CD14-positive monocyte (primary cell): ENCODE measurements at regions not wholly inside any gene's neighbourhood (a gene's known extent, or its start where the extent isn't known, plus 50 kb on each side); places are given as distances from the start of the nearest gene placed in this dataset.

Experiments used
- DNase-seq, 3 donors: peaks; one replicate each; pipeline ENCODE4 v3.0.0-alpha.2; 2011 to 2022
- H2AFZ ChIP-seq: 2 replicates; pipeline ENCODE4 v1.6.0; 2012; ENCODE audit warnings: mild to moderate bottlenecking, low read depth, low read length, inconsistent platforms; ENCODE audit not compliant: insufficient read depth, poor library complexity, severe bottlenecking
- H3K27ac ChIP-seq, 2 donors: 1 replicate in 1 of 2; 2 replicates in 1 of 2; pipeline ENCODE4 v1.5.1; 2012 to 2013; ENCODE audit warnings: low read length in 2 of 2, control low read depth in 1 of 2, inconsistent platforms in 1 of 2, low read depth in 1 of 2, mild to moderate bottlenecking in 1 of 2
- H3K27me3 ChIP-seq, 2 donors: one replicate each; pipeline versions ENCODE4 v1.6.0 to v1.6.1; 2011 to 2013; ENCODE audit warnings: low read length in 2 of 2; ENCODE audit not compliant: control insufficient read depth in 2 of 2, insufficient read depth in 2 of 2
- H3K36me3 ChIP-seq, 2 donors: replicated peaks in 1 of 2; 1 replicate in 1 of 2; 2 replicates in 1 of 2; pipeline versions ENCODE4 v1.5.1 to v1.6.1; 2012 to 2013; ENCODE audit warnings: low read length in 2 of 2, control low read depth in 1 of 2, inconsistent platforms in 1 of 2, mild to moderate bottlenecking in 1 of 2; ENCODE audit not compliant: insufficient read depth in 2 of 2, control insufficient read depth in 1 of 2
- H3K4me1 ChIP-seq, 2 donors: 1 replicate in 1 of 2; 2 replicates in 1 of 2; pipeline versions ENCODE4 v1.5.1 to v1.6.1; 2012 to 2013; ENCODE audit warnings: low read length in 2 of 2, control low read depth in 1 of 2, inconsistent platforms in 1 of 2, mild to moderate bottlenecking in 1 of 2, moderate library complexity in 1 of 2; ENCODE audit not compliant: insufficient read depth in 2 of 2, control insufficient read depth in 1 of 2
- H3K4me2 ChIP-seq: replicated peaks from 2 replicates; pipeline ENCODE3; 2012; ENCODE audit warnings: low read length, moderate library complexity, mild to moderate bottlenecking; ENCODE audit not compliant: poor library complexity, severe bottlenecking; ENCODE audit errors: extremely low read depth
- H3K4me3 ChIP-seq, 3 experiments: fragments of 200-600 bp in 1 of 3; sonication (generic) in 1 of 3; replicated peaks in 1 of 3; 1 replicate in 2 of 3; 2 replicates in 1 of 3; pipeline ENCODE4 v1.5.1; 2011 to 2013; ENCODE audit warnings: low read length in 3 of 3, mild to moderate bottlenecking in 3 of 3, control low read depth in 2 of 3, low read depth in 2 of 3, inconsistent platforms in 1 of 3, moderate library complexity in 1 of 3
- H3K79me2 ChIP-seq: 2 replicates; pipeline ENCODE4 v1.6.0; 2012; ENCODE audit warnings: mild to moderate bottlenecking, control low read depth, inconsistent platforms, low read length, moderate library complexity; ENCODE audit not compliant: insufficient read depth
- H3K9ac ChIP-seq: 2 replicates; pipeline ENCODE4 v1.6.0; 2017; ENCODE audit warnings: low read length, mild to moderate bottlenecking; ENCODE audit not compliant: insufficient read depth, poor library complexity, severe bottlenecking
- H3K9me3 ChIP-seq, 2 donors: replicated peaks in 1 of 2; 1 replicate in 1 of 2; 2 replicates in 1 of 2; pipeline versions ENCODE4 v1.5.1 to v1.6.1; 2012 to 2013; ENCODE audit warnings: low read length in 2 of 2, control low read depth in 1 of 2; ENCODE audit not compliant: control insufficient read depth in 1 of 2, insufficient read depth in 1 of 2
- H4K20me1 ChIP-seq: 2 replicates; pipeline ENCODE4 v1.6.0; 2012; ENCODE audit warnings: mild to moderate bottlenecking, low read length, control low read depth, moderate library complexity; ENCODE audit not compliant: insufficient read depth
- H3K27ac Mint-ChIP-seq, 7 donors: one replicate each; pipeline ENCODE4 v1.8.0; 2020; ENCODE audit warnings: mild to moderate bottlenecking in 7 of 7, mixed read lengths in 7 of 7, moderate library complexity in 6 of 7, inconsistent platforms in 2 of 7
- H3K27me3 Mint-ChIP-seq, 3 donors: one replicate each; pipeline ENCODE4 v1.8.0; 2021 to 2022; ENCODE audit warnings: low read depth in 3 of 3, mild to moderate bottlenecking in 3 of 3, mixed read lengths in 3 of 3, moderate library complexity in 3 of 3, inconsistent platforms in 1 of 3
- H3K36me3 Mint-ChIP-seq, 2 donors: one replicate each; pipeline ENCODE4 v1.8.0; 2020; ENCODE audit warnings: mixed read lengths in 2 of 2, inconsistent platforms in 1 of 2, mild to moderate bottlenecking in 1 of 2
- H3K4me1 Mint-ChIP-seq: one replicate; pipeline ENCODE4 v1.8.0; 2020; ENCODE audit warnings: mild to moderate bottlenecking, mixed read lengths
- H3K4me3 Mint-ChIP-seq, 2 donors: one replicate each; pipeline ENCODE4 v1.8.0; 2020; ENCODE audit warnings: mild to moderate bottlenecking in 2 of 2, mixed read lengths in 2 of 2, moderate library complexity in 1 of 2
- H3K9me3 Mint-ChIP-seq, 7 donors: one replicate each; pipeline ENCODE4 v1.8.0; 2020 to 2022; ENCODE audit warnings: mixed read lengths in 7 of 7, mild to moderate bottlenecking in 6 of 7, moderate library complexity in 6 of 7, inconsistent platforms in 2 of 7
- WGBS: methylation state at CpG from one replicate; pipeline ENCODE4 v1.1.5; 2013; ENCODE audit warnings: missing lambda C conversion rate; ENCODE audit not compliant: insufficient coverage; 5-methylcytosine and 5-hydroxymethylcytosine counted together
- intact Hi-C, 2 donors: fragments of 100-400 bp; cut with micrococcal nuclease; formaldehyde crosslinking; loops; one replicate each; pipeline versions ENCODE4 v1.15.0 to v1.15.1; 2023
- TF ChIP-seq, protein P1 (sequence below): fragments of 200-600 bp; IDR thresholded peaks from one replicate; pipeline ENCODE4 v1.8.0; 2022; ENCODE audit warnings: antibody characterized with exemption, mild to moderate bottlenecking

DNA sequence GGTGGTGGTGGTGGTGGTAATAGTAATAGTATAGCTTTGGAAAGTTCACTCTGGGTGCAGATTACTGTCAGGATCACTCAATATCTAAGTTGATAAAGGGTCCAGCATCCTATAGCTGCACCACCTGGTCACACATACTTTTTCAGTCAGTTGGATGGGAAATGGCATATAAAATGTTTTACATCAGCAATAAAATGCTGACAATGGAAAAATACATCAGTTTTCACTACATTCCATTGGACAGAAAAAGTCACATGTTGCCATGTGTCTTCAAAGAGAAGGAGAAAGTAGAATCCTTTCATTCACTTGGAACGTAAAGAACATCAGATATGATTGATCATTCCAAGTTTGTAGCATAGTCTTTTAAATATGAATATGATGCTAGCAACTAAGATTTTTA, 481.4 kb downstream of the SLITRK6 start:
- Histone ChIP-seq H4K20me1 (no peaks in the 10 kb centered on the region), H3K36me3 (no peaks in the 10 kb centered on the region), H3K79me2 (no peaks in the 10 kb centered on the region), H3K27ac (no peak overlapping the region), H3K4me1 (no peaks in the 10 kb centered on the region), H3K9ac (no peak overlapping the region), H3K9me3 (no peaks in the 10 kb centered on the region), H3K27me3 (no peaks in the 10 kb centered on the region), H2AFZ (no peak overlapping the region), H3K4me3 (no peak overlapping the region), H3K4me2 (no peak overlapping the region)
- Mint-ChIP-seq H3K9me3 (peaks cover 0 to 3% (median 2%) of the 10 kb centered on the region in 7 donors), H3K4me1 (no peaks in the 10 kb centered on the region), H3K4me3 (no peak overlapping the region), H3K27me3 (no peaks in the 10 kb centered on the region), H3K36me3 (no peaks in the 10 kb centered on the region), H3K27ac (no peak overlapping the region)
- no CpG with 5 or more reads among the region's 1 CpG for WGBS
- intact Hi-C loops, result no loop called here
- TF ChIP-seq, protein P1, sequence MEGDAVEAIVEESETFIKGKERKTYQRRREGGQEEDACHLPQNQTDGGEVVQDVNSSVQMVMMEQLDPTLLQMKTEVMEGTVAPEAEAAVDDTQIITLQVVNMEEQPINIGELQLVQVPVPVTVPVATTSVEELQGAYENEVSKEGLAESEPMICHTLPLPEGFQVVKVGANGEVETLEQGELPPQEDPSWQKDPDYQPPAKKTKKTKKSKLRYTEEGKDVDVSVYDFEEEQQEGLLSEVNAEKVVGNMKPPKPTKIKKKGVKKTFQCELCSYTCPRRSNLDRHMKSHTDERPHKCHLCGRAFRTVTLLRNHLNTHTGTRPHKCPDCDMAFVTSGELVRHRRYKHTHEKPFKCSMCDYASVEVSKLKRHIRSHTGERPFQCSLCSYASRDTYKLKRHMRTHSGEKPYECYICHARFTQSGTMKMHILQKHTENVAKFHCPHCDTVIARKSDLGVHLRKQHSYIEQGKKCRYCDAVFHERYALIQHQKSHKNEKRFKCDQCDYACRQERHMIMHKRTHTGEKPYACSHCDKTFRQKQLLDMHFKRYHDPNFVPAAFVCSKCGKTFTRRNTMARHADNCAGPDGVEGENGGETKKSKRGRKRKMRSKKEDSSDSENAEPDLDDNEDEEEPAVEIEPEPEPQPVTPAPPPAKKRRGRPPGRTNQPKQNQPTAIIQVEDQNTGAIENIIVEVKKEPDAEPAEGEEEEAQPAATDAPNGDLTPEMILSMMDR, result no peak
- DNase-seq, result no peak

- Mint-ChIP-seq H3K27ac (no peak overlapping the region), H3K4me1 (no peaks in the 10 kb centered on the region), H3K36me3 (no peaks in the 10 kb centered on the region), H3K27me3 (no peaks in the 10 kb centered on the region), H3K4me3 (no peak overlapping the region), H3K9me3 (peaks cover 0 to 3% (median 2%) of the 10 kb centered on the region in 7 donors)
- Histone ChIP-seq H3K4me2 (no peak overlapping the region), H4K20me1 (no peaks in the 10 kb centered on the region), H3K4me3 (no peak overlapping the region), H3K79me2 (no peaks in the 10 kb centered on the region), H3K27me3 (no peaks in the 10 kb centered on the region), H3K4me1 (no peaks in the 10 kb centered on the region), H3K9me3 (no peaks in the 10 kb centered on the region), H3K27ac (no peak overlapping the region), H3K9ac (no peak overlapping the region), H3K36me3 (no peaks in the 10 kb centered on the region), H2AFZ (no peak overlapping the region)
- TF ChIP-seq, protein P1, result no peak
- WGBS, result 80% methylated on average over 1 of the region's 6 CpGs
- intact Hi-C loops, result no loop called here
- DNase-seq, result no peak
Measured at GRCh38 chr13:85316506-85317025, 482.7 kb downstream of the SLITRK6 start.
